Spleen (tissue), 11 donors: ENCODE measurements at regions not wholly inside any gene's neighbourhood (a gene's known extent, or its start where the extent isn't known, plus 50 kb on each side); places are given as distances from the start of the nearest gene placed in this dataset.

Experiments
- DNase-seq: peaks from one replicate; pipeline ENCODE4 v3.0.0-alpha.2; 2020
- H3K27ac ChIP-seq, 8 donors: fragments of 200-600 bp; sonication (generic) in 7 of 8; 1 replicate in 4 of 8; 2 replicates in 4 of 8; pipeline versions ENCODE4 v1.5.0 to v1.8.0; 2016 to 2021; ENCODE audit warnings: inconsistent platforms in 4 of 8, mild to moderate bottlenecking in 4 of 8, moderate library complexity in 1 of 8
- H3K27me3 ChIP-seq, 7 donors: fragments of 200-600 bp; sonication (generic) in 6 of 7; replicated peaks in 1 of 7; 1 replicate in 4 of 7; 2 replicates in 3 of 7; pipeline versions ENCODE4 v1.5.0 to v1.8.0; 2016 to 2021; ENCODE audit warnings: inconsistent platforms in 3 of 7, mild to moderate bottlenecking in 1 of 7
- H3K36me3 ChIP-seq, 6 donors: fragments of 200-600 bp; sonication (generic) in 5 of 6; 1 replicate in 4 of 6; 2 replicates in 2 of 6; pipeline versions ENCODE4 v1.5.0 to v1.8.0; 2016 to 2021; ENCODE audit warnings: inconsistent platforms in 2 of 6
- H3K4me1 ChIP-seq, 6 donors: fragments of 200-600 bp; sonication (generic) in 5 of 6; 1 replicate in 3 of 6; 2 replicates in 3 of 6; pipeline versions ENCODE4 v1.5.0 to v1.8.0; 2016 to 2021; ENCODE audit warnings: inconsistent platforms in 3 of 6
- H3K4me3 ChIP-seq, 8 donors: fragments of 200-600 bp; sonication (generic) in 7 of 8; 1 replicate in 4 of 8; 2 replicates in 4 of 8; pipeline versions ENCODE4 v1.5.0 to v1.8.0; 2016 to 2021; ENCODE audit warnings: inconsistent platforms in 4 of 8, mild to moderate bottlenecking in 4 of 8, moderate library complexity in 2 of 8
- H3K9me3 ChIP-seq, 8 donors: fragments of 200-600 bp; sonication (generic) in 7 of 8; 1 replicate in 4 of 8; 2 replicates in 4 of 8; pipeline versions ENCODE4 v1.5.0 to v1.8.0; 2016 to 2021; ENCODE audit warnings: inconsistent platforms in 4 of 8
- CTCF ChIP-seq, 11 experiments: fragments of 200-600 bp in 7 of 11; fragments of 450-650 bp in 4 of 11; sonication (generic) in 4 of 11; IDR thresholded peaks in 8 of 11; conservative IDR thresholded peaks in 3 of 11; 1 replicate in 7 of 11; 2 replicates in 4 of 11; pipeline versions ENCODE4 v1.4.0 to v1.8.0; 2016 to 2021; ENCODE audit warnings: antibody characterized with exemption in 11 of 11, inconsistent platforms in 4 of 11, mild to moderate bottlenecking in 1 of 11
- POLR2A ChIP-seq, 3 donors: fragments of 450-650 bp; IDR thresholded peaks; one replicate each; pipeline ENCODE4 v1.5.1; 2017; ENCODE audit warnings: antibody characterized with exemption in 3 of 3, mild to moderate bottlenecking in 1 of 3
- POLR2AphosphoS5 ChIP-seq, 3 donors: sonication (generic); formaldehyde crosslinking; IDR thresholded peaks; one replicate each; pipeline ENCODE4 v1.5.1; 2017; ENCODE audit warnings: antibody characterized with exemption in 3 of 3
- WGBS, 5 donors: extraction: QIAGEN DNeasy Blood & Tissue Kit in 3 of 5; methylation state at CpG; one replicate each; pipeline versions ENCODE4 v1.1.5 to v1.1.7; 2013 to 2018; 5-methylcytosine and 5-hydroxymethylcytosine counted together
- intact Hi-C: fragments of 100-400 bp; cut with DNase I; formaldehyde crosslinking; loops from one replicate; pipeline ENCODE4 v1.15.0; 2023; ENCODE audit warnings: low total_unique reads
- donor health status: healthy with polysubstance abuse.
- donor health status: DM: no; HTN: no; CAD: no; lungs with moderate emphysema.
- donor health status: DM: no; HTN: no; CAD: no.
- donor health status: Bipolar disorder and iron deficiency.
- donor health status: healthy.
- donor health status: DM: no; HTN: no; CAD: no.
- donor health status: DM: yes; HTN: yes; CAD: no.

GRCh38 chr2:19189391-19189790 is 169.0 kb downstream of the OSR1 start:
- no peaks in the 10 kb centered on the region for H3K36me3 ChIP-seq
- no peaks in the 10 kb centered on the region for H3K4me1 ChIP-seq
- no peak overlapping the region for H3K27ac ChIP-seq
- 83 to 96% (median 89%) methylated on average over 1 of the region's 1 CpG for WGBS, 5 donors
- no peak for TF ChIP-seq POLR2A (IDR thresholded peaks at IDR 0.05)
- TF ChIP-seq POLR2AphosphoS5 (IDR thresholded peaks at IDR 0.05): no peak
- TF ChIP-seq CTCF (IDR thresholded peaks at IDR 0.05 in 8 of 11, conservative IDR thresholded peaks at IDR 0.05 in 3 of 11): no peak
- H3K27me3 ChIP-seq: no peaks in the 10 kb centered on the region
- H3K4me3 ChIP-seq: no peak overlapping the region
- H3K9me3 ChIP-seq: peaks cover 0 to 10% (median 0%) of the 10 kb centered on the region in 8 donors
- intact Hi-C loops: no loop called here
- no peak for DNase-seq

GRCh38 chr2:19187323-19188020 is 171.0 kb downstream of the OSR1 start:
- H3K27ac ChIP-seq: no peak overlapping the region
- intact Hi-C loops: no loop called here
- peaks cover 0 to 13% (median under 1%) of the 10 kb centered on the region in 8 donors for H3K9me3 ChIP-seq
- no peak overlapping the region for H3K4me3 ChIP-seq
- 78 to 92% (median 85%) methylated on average over 5 of the region's 5 CpGs for WGBS, 5 donors
- TF ChIP-seq POLR2AphosphoS5 (IDR thresholded peaks at IDR 0.05): no peak
- TF ChIP-seq CTCF (IDR thresholded peaks at IDR 0.05 in 8 of 11, conservative IDR thresholded peaks at IDR 0.05 in 3 of 11): no peak
- no peak for DNase-seq
- no peaks in the 10 kb centered on the region for H3K27me3 ChIP-seq
- H3K36me3 ChIP-seq: no peaks in the 10 kb centered on the region
- H3K4me1 ChIP-seq: no peaks in the 10 kb centered on the region

- no peak overlapping the region for H3K4me3 ChIP-seq
- no peaks in the 10 kb centered on the region for H3K27me3 ChIP-seq
- intact Hi-C loops: no loop called here
- no peak for DNase-seq
- TF ChIP-seq POLR2AphosphoS5 (IDR thresholded peaks at IDR 0.05) (no peak), POLR2A (IDR thresholded peaks at IDR 0.05) (no peak), CTCF (IDR thresholded peaks at IDR 0.05 in 8 of 11, conservative IDR thresholded peaks at IDR 0.05 in 3 of 11) (no peak)
- H3K36me3 ChIP-seq: no peaks in the 10 kb centered on the region
- H3K27ac ChIP-seq: no peak overlapping the region
- WGBS, 5 donors: 78 to 91% (median 82%) methylated on average over 3 to 4 of the region's 4 CpGs
- no peaks in the 10 kb centered on the region for H3K4me1 ChIP-seq
- peaks cover 0 to 35% (median 19%) of the 10 kb centered on the region in 8 donors for H3K9me3 ChIP-seq
Observed at GRCh38 chr2:19185086-19185485, 173.3 kb downstream of the OSR1 start.

- DNase-seq: no peak
- Histone ChIP-seq H3K9me3 (peaks cover 0 to 31% (median 19%) of the 10 kb centered on the region in 8 donors), H3K4me1 (no peaks in the 10 kb centered on the region), H3K36me3 (no peaks in the 10 kb centered on the region), H3K27me3 (no peaks in the 10 kb centered on the region), H3K27ac (no peak overlapping the region), H3K4me3 (no peak overlapping the region)
- no peak for TF ChIP-seq CTCF (IDR thresholded peaks at IDR 0.05 in 8 of 11, conservative IDR thresholded peaks at IDR 0.05 in 3 of 11)
- TF ChIP-seq POLR2A (IDR thresholded peaks at IDR 0.05): no peak
- no peak for TF ChIP-seq POLR2AphosphoS5 (IDR thresholded peaks at IDR 0.05)
- WGBS, 5 donors: 79 to 91% (median 87%) methylated on average over 2 of the region's 2 CpGs
- intact Hi-C loops: no loop called here
Observed at GRCh38 chr2:19178175-19178574, 180.2 kb downstream of the OSR1 start.
